Osteoblast (primary cell): ENCODE measurements at regions not wholly inside any gene's neighbourhood (a gene's known extent, or its start where the extent isn't known, plus 50 kb on each side); places are given as distances from the start of the nearest gene placed in this dataset.

Source experiments
- DNase-seq: peaks from one replicate; pipeline ENCODE4 v3.0.0; 2011; ENCODE audit warnings: low spot score, mixed read lengths; ENCODE audit not compliant: insufficient read length; ENCODE audit errors: missing footprints
- H2AFZ ChIP-seq: 2 replicates; pipeline ENCODE4 v1.6.0; 2011; ENCODE audit warnings: mild to moderate bottlenecking, low read length
- H3K27ac ChIP-seq: 2 replicates; pipeline ENCODE4 v1.5.1; 2011; ENCODE audit warnings: mild to moderate bottlenecking, low read depth, low read length, moderate library complexity
- H3K27me3 ChIP-seq: 2 replicates; pipeline ENCODE4 v1.6.0; 2012; ENCODE audit warnings: mild to moderate bottlenecking, control low read depth, inconsistent platforms, low read length, moderate library complexity; ENCODE audit not compliant: insufficient read depth
- H3K36me3 ChIP-seq: 2 replicates; pipeline ENCODE4 v1.5.1; 2011; ENCODE audit warnings: mild to moderate bottlenecking, low read length, control low read depth, moderate library complexity; ENCODE audit not compliant: insufficient read depth
- H3K4me1 ChIP-seq: 2 replicates; pipeline ENCODE4 v1.5.1; 2011; ENCODE audit warnings: mild to moderate bottlenecking, low read length, control low read depth, moderate library complexity; ENCODE audit not compliant: insufficient read depth
- H3K4me2 ChIP-seq: 2 replicates; pipeline ENCODE4 v1.6.0; 2011; ENCODE audit warnings: mild to moderate bottlenecking, low read length; ENCODE audit not compliant: insufficient read depth
- H3K4me3 ChIP-seq: fragments of 200-600 bp; sonication (generic); 3 replicates; pipeline ENCODE4 v1.5.1; 2012; ENCODE audit warnings: mild to moderate bottlenecking, low read length, inconsistent platforms; ENCODE audit not compliant: insufficient read depth
- H3K79me2 ChIP-seq: 2 replicates; pipeline ENCODE4 v1.6.0; 2012; ENCODE audit warnings: mild to moderate bottlenecking, low read length, control low read depth, inconsistent platforms; ENCODE audit not compliant: insufficient read depth
- H3K9me3 ChIP-seq: 2 replicates; pipeline ENCODE4 v1.5.1; 2011; ENCODE audit warnings: low read depth, low read length, control low read depth
- H4K20me1 ChIP-seq: 2 replicates; pipeline ENCODE4 v1.6.0; 2012; ENCODE audit warnings: mild to moderate bottlenecking, low read length, control low read depth; ENCODE audit not compliant: insufficient read depth
- CTCF ChIP-seq: IDR thresholded peaks from 2 replicates; pipeline ENCODE4 v1.5.1; 2011; ENCODE audit warnings: mild to moderate bottlenecking, low read depth, low read length, moderate library complexity; ENCODE audit errors: extremely low read depth

- TF ChIP-seq CTCF, result no peak
- Histone ChIP-seq H3K4me1 (no peaks in the 10 kb centered on the region), H3K27me3 (no peaks in the 10 kb centered on the region), H3K4me3 (no peak overlapping the region), H3K27ac (no peak overlapping the region), H3K9me3 (no peaks in the 10 kb centered on the region), H2AFZ (no peak overlapping the region), H3K79me2 (no peaks in the 10 kb centered on the region), H4K20me1 (no peaks in the 10 kb centered on the region), H3K36me3 (no peaks in the 10 kb centered on the region), H3K4me2 (no peak overlapping the region)
- no peak for DNase-seq
Observed at GRCh38 chr9:27701587-27701986, 128.3 kb upstream of the C9orf72 start.

GRCh38 chr9:27703216-27703980, 130.1 kb upstream of the C9orf72 start:
- H3K4me1 ChIP-seq, result no peaks in the 10 kb centered on the region
- H2AFZ ChIP-seq, result no peak overlapping the region
- no peaks in the 10 kb centered on the region for H3K9me3 ChIP-seq
- no peaks in the 10 kb centered on the region for H3K27me3 ChIP-seq
- no peak overlapping the region for H3K27ac ChIP-seq
- H4K20me1 ChIP-seq, result no peaks in the 10 kb centered on the region
- no peaks in the 10 kb centered on the region for H3K36me3 ChIP-seq
- no peak for DNase-seq
- no peak for TF ChIP-seq CTCF
- H3K4me3 ChIP-seq, result no peak overlapping the region
- H3K4me2 ChIP-seq, result no peak overlapping the region
- no peaks in the 10 kb centered on the region for H3K79me2 ChIP-seq

GRCh38 chr9:27711241-27711640, 138.0 kb upstream of the C9orf72 start:
- Histone ChIP-seq H2AFZ (no peak overlapping the region), H3K27ac (no peak overlapping the region), H3K4me1 (no peaks in the 10 kb centered on the region), H3K79me2 (no peaks in the 10 kb centered on the region), H4K20me1 (no peaks in the 10 kb centered on the region), H3K36me3 (no peaks in the 10 kb centered on the region), H3K4me3 (no peak overlapping the region), H3K27me3 (no peaks in the 10 kb centered on the region), H3K9me3 (no peaks in the 10 kb centered on the region), H3K4me2 (no peak overlapping the region)
- no peak for DNase-seq
- no peak for TF ChIP-seq CTCF

GRCh38 chr9:27712806-27713205, 139.5 kb upstream of the C9orf72 start:
- H3K4me2 ChIP-seq, result no peak overlapping the region
- H4K20me1 ChIP-seq, result no peaks in the 10 kb centered on the region
- H3K27me3 ChIP-seq, result no peaks in the 10 kb centered on the region
- H3K36me3 ChIP-seq, result no peaks in the 10 kb centered on the region
- DNase-seq, result peak; percentile 41
- H3K27ac ChIP-seq, result no peak overlapping the region
- no peak overlapping the region for H2AFZ ChIP-seq
- no peak for TF ChIP-seq CTCF
- no peaks in the 10 kb centered on the region for H3K79me2 ChIP-seq
- no peak overlapping the region for H3K4me3 ChIP-seq
- H3K4me1 ChIP-seq, result no peaks in the 10 kb centered on the region
- no peaks in the 10 kb centered on the region for H3K9me3 ChIP-seq
